ENCODE measurements at regions not wholly inside any gene's neighbourhood (a gene's known extent, or its start where the extent isn't known, plus 50 kb on each side); places are given as distances from the start of the nearest gene placed in this dataset.

DNA sequence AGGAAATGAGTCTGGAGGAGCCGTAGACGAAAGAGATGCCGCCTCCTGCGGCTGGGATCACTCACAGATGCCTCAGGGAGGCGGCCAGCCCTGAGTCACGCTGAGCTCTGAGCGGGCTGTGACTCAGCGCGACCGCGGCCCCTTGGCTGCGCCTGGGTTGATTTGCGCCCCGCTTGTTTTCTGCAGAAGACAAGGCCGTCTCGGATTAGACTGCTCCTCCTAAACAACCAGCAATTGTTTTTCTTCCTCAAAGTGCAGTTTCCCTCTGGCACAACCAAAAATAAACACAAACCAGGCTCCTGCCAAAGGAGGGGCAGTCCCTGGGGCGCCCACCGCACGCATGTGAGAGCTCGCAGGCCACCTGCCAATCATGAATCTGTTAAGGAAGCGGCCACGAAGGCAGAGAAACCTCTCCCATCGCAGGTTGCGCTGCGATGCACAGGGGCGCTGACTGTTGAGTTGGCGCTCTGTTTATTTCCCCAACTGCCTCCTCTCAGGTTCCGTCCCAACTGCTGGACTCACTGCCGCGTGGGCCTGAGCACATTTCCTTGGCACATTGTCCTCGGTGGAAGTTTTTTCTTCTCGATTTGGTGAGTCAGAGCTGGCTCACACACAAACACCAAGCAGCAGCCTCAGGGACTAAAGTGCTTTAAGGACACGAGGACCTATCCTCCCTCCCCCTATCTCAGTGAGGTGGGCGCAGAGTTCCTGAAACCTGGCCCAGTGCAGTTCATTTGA is 85.2 kb upstream of the NDUFV2 start (continued):
- TF ChIP-seq, protein P1, sequence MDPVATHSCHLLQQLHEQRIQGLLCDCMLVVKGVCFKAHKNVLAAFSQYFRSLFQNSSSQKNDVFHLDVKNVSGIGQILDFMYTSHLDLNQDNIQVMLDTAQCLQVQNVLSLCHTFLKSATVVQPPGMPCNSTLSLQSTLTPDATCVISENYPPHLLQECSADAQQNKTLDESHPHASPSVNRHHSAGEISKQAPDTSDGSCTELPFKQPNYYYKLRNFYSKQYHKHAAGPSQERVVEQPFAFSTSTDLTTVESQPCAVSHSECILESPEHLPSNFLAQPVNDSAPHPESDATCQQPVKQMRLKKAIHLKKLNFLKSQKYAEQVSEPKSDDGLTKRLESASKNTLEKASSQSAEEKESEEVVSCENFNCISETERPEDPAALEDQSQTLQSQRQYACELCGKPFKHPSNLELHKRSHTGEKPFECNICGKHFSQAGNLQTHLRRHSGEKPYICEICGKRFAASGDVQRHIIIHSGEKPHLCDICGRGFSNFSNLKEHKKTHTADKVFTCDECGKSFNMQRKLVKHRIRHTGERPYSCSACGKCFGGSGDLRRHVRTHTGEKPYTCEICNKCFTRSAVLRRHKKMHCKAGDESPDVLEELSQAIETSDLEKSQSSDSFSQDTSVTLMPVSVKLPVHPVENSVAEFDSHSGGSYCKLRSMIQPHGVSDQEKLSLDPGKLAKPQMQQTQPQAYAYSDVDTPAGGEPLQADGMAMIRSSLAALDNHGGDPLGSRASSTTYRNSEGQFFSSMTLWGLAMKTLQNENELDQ (CRISPR knock-in tag; IDR thresholded peaks at IDR 0.05; ENCODE audit: borderline replicate concordance): 0 out of 2 replicates have a peak, but pooled peaks have one; percentile 25
- TF ChIP-seq RBBP5 (IDR thresholded peaks at IDR 0.05; ENCODE audit: borderline replicate concordance, insufficient read depth, low read length, poor library complexity, severe bottlenecking) (peak; percentile 66), SMC3 (conservative IDR thresholded peaks at IDR 0.05; ENCODE audit: insufficient read depth, low read depth, low read length) (no peak; the same call in 1 of the 2 replicates), KAT2B (IDR thresholded peaks at IDR 0.05; ENCODE audit: low read depth, low read length) (no peak), SMAD4 (CRISPR knock-in tag; conservative IDR thresholded peaks at IDR 0.05) (peak; percentile 97), PCBP1 (IDR thresholded peaks at IDR 0.05; ENCODE audit: low read depth, low read length, poor library complexity, severe bottlenecking) (no peak), PTBP1 (IDR thresholded peaks at IDR 0.05; ENCODE audit: low read depth, low read length) (no peak), TBL1XR1 (IDR thresholded peaks at IDR 0.05; ENCODE audit: low read length in 2 of 2) (peak; percentile 32 to 39; a peak in 1 of 4 replicates), CUX1 (CRISPR knock-in tag; IDR thresholded peaks at IDR 0.05) (no peak), ZNF655 (CRISPR knock-in tag; IDR thresholded peaks at IDR 0.05) (peak; percentile 62; the same call in 1 of the 2 replicates), TEAD2 (tag; IDR thresholded peaks at IDR 0.05) (peak; percentile 30; the same call in 1 of the 2 replicates), ZC3H11A (IDR thresholded peaks at IDR 0.05; ENCODE audit: low read depth, low read length) (no peak)
- TF ChIP-seq, protein P2, sequence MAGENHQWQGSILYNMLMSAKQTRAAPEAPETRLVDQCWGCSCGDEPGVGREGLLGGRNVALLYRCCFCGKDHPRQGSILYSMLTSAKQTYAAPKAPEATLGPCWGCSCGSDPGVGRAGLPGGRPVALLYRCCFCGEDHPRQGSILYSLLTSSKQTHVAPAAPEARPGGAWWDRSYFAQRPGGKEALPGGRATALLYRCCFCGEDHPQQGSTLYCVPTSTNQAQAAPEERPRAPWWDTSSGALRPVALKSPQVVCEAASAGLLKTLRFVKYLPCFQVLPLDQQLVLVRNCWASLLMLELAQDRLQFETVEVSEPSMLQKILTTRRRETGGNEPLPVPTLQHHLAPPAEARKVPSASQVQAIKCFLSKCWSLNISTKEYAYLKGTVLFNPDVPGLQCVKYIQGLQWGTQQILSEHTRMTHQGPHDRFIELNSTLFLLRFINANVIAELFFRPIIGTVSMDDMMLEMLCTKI (IDR thresholded peaks at IDR 0.05; ENCODE audit: partially characterized antibody): no peak
- TF ChIP-seq, protein P3, sequence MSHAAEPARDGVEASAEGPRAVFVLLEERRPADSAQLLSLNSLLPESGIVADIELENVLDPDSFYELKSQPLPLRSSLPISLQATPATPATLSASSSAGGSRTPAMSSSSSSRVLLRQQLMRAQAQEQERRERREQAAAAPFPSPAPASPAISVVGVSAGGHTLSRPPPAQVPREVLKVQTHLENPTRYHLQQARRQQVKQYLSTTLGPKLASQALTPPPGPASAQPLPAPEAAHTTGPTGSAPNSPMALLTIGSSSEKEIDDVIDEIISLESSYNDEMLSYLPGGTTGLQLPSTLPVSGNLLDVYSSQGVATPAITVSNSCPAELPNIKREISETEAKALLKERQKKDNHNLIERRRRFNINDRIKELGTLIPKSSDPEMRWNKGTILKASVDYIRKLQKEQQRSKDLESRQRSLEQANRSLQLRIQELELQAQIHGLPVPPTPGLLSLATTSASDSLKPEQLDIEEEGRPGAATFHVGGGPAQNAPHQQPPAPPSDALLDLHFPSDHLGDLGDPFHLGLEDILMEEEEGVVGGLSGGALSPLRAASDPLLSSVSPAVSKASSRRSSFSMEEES (CRISPR knock-in tag; IDR thresholded peaks at IDR 0.05): 0 out of 2 replicates have a peak, but pooled peaks have one; percentile 1

Measured in K562 (cell line).